8988T (cell line): ENCODE measurements at regions not wholly inside any gene's neighbourhood (a gene's known extent, or its start where the extent isn't known, plus 50 kb on each side); places are given as distances from the start of the nearest gene placed in this dataset.
"Not testable (repeated sequence)": the region's sequence is repeated elsewhere in the genome, so short reads cannot be mapped to it uniquely, and the experiment has no call there.

Source experiments
- DNase-seq: peaks from one replicate; pipeline ENCODE4 v3.0.0; 2011

GRCh38 chr16:13632504-13632903, 287.4 kb upstream of the ERCC4 start:
- DNase-seq: not testable (repeated sequence)

GRCh38 chr16:13633391-13633861, 286.5 kb upstream of the ERCC4 start:
- DNase-seq: no peak

- no peak for DNase-seq
These were observed 285.7 kb upstream of the ERCC4 start for GRCh38 chr16:13634253-13634652.

GRCh38 chr16:13634959-13635358, 285.0 kb upstream of the ERCC4 start:
- no peak for DNase-seq

- DNase-seq: no peak
These were observed 281.7 kb upstream of the ERCC4 start for GRCh38 chr16:13638218-13638617.

GRCh38 chr16:13643412-13643811, 276.5 kb upstream of the ERCC4 start:
- DNase-seq: no peak

- DNase-seq: no peak
These were observed 274.2 kb upstream of the ERCC4 start for GRCh38 chr16:13645601-13646245.

GRCh38 chr16:13660807-13661206, 259.1 kb upstream of the ERCC4 start:
- no peak for DNase-seq

GRCh38 chr16:13665876-13666275, 254.1 kb upstream of the ERCC4 start:
- DNase-seq: no peak

- no peak for DNase-seq
These were observed 247.8 kb upstream of the ERCC4 start for GRCh38 chr16:13672196-13672595.

GRCh38 chr16:13680021-13680889, 239.7 kb upstream of the ERCC4 start:
- DNase-seq: no peak

GRCh38 chr16:13684819-13685563, 235.0 kb upstream of the ERCC4 start:
- no peak for DNase-seq

- no peak for DNase-seq
These were observed 223.9 kb upstream of the ERCC4 start for GRCh38 chr16:13696017-13696416.

GRCh38 chr16:13697013-13697412, 222.9 kb upstream of the ERCC4 start:
- no peak for DNase-seq

- DNase-seq: no peak
These were observed 222.4 kb upstream of the ERCC4 start for GRCh38 chr16:13697568-13697967.

- DNase-seq: no peak
These were observed 217.3 kb upstream of the ERCC4 start for GRCh38 chr16:13702614-13703013.

GRCh38 chr16:13708347-13709120, 211.4 kb upstream of the ERCC4 start:
- no peak for DNase-seq

- no peak for DNase-seq
These were observed 201.2 kb upstream of the ERCC4 start for GRCh38 chr16:13718748-13719147.

GRCh38 chr16:13727943-13728342, 192.0 kb upstream of the ERCC4 start:
- no peak for DNase-seq

- DNase-seq: no peak
These were observed 186.4 kb upstream of the ERCC4 start for GRCh38 chr16:13733561-13733960.

- not testable (repeated sequence) for DNase-seq
These were observed 180.2 kb upstream of the ERCC4 start for GRCh38 chr16:13739621-13740373.

GRCh38 chr16:13742928-13743327, 177.0 kb upstream of the ERCC4 start:
- no peak for DNase-seq
